HG03045 (cell line): ENCODE measurements at regions not wholly inside any gene's neighbourhood (a gene's known extent, or its start where the extent isn't known, plus 50 kb on each side); places are given as distances from the start of the nearest gene placed in this dataset.
"Not testable (repeated sequence)": the region's sequence is repeated elsewhere in the genome, so short reads cannot be mapped to it uniquely, and the experiment has no call there.

Source experiments
- ATAC-seq: cut with Tn5 transposase; IDR thresholded peaks from one replicate; pipeline ENCODE4 v1.9.1; 2021; ENCODE audit warnings: mild to moderate bottlenecking, moderate library complexity; ENCODE audit not compliant: unreplicated experiment

- no peak for ATAC-seq
Measured at GRCh38 chr16:60200161-60200560, 1466.0 kb upstream of the GOT2 start.

GRCh38 chr16:60199150-60199549, 1465.0 kb upstream of the GOT2 start:
- no peak for ATAC-seq

- no peak for ATAC-seq
Measured at GRCh38 chr16:60181536-60181935, 1447.4 kb upstream of the GOT2 start.

DNA sequence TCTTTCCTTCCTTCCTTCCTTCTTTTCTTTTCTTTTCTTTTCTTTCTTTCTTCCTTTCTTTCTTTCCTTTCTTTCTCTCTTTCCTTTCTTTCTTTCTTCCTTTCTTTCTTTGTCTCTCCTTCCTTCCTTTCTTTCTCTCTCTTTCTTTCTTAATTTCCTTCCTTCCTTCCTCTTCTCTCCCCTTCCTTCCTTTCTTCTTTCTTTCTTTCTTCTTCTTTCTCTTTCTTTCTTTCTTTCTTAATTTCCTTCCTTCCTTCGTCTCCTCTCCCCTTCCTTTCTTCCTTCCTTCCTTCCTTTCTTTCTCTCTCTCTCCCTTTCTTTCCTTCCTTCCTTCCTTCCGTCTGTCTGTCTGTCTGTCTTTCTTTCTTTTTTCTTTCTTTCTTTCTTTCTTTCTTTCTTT, 1446.5 kb upstream of the GOT2 start:
- no peak for ATAC-seq

DNA sequence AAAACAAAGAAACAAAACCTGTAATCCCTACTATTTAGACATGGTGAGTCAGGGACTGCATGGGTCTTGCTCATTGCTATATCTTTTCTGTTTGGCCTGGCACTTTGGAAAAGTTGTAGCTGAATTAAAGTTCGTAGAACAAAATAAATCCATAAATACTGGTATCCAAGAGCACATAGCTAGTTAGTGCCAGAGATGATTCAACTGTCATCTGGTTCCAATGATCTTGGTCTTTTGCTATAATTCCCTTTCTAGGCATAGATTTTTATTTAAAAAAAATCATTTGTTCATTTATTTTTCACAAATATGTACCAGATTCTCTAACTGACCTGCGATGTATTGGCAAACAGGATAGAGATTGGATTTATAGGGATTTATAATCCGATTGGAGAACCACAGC, 1436.1 kb upstream of the GOT2 start:
- no peak for ATAC-seq

DNA sequence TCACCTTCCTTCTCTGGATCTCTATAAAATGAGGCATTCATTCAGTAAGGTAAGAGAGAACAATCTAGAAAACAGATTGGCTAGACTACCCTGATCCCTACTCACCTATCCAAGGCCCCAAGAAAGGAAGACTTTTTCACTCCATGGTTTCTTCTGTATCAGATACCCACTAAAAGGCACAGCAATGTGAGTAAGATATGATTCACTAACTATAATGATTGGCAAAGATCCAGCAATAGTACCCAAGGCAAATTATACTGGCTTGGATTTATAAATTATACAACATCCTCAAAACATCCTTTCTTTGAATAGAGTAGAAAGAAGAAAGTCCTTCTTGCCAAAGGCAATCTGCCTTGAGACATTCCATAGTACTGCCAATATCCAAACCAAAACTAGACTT, 1432.0 kb upstream of the GOT2 start:
- no peak for ATAC-seq

- no peak for ATAC-seq
Measured at GRCh38 chr16:60151987-60152386, 1417.9 kb upstream of the GOT2 start.

DNA sequence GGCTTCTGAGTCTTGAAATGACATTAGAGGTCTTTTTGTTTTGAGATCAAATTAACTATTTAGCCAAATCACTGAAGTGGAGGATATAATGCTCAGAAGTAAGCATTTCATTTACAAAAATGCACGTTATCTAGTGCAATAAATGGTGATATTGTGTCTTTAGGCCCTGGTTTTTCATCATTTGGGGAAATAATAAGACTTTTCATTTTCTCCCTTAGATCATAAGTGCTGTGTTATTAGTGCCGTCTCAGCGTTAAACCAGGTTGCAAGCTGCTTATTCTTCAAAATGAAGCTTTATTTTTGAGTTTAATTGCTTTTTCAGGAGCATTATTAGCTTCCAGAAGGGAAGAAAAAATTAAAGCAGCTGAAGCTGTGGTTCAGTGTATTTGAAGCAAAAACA, 1416.8 kb upstream of the GOT2 start:
- no peak for ATAC-seq

DNA sequence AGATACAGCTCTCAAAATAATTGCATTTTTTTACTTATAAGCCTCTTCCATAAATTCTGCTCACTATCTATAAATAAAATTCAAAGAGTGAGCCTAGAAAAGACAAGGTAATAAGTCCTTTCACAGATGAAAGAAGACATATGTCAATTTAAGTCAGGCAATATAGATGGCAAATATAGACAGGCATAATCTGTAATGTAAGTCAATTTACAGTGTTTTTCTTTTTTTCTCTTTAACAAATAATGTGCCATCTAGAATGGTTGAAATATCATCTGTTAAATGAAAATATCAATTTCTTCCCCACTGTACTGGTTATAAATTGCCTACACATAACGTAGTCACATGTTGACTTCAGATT, 1409.2 kb upstream of the GOT2 start:
- no peak for ATAC-seq

GRCh38 chr16:60142619-60143347, 1408.7 kb upstream of the GOT2 start:
- ATAC-seq: no peak

- ATAC-seq: no peak
Measured at GRCh38 chr16:60137891-60138290, 1403.8 kb upstream of the GOT2 start.

DNA sequence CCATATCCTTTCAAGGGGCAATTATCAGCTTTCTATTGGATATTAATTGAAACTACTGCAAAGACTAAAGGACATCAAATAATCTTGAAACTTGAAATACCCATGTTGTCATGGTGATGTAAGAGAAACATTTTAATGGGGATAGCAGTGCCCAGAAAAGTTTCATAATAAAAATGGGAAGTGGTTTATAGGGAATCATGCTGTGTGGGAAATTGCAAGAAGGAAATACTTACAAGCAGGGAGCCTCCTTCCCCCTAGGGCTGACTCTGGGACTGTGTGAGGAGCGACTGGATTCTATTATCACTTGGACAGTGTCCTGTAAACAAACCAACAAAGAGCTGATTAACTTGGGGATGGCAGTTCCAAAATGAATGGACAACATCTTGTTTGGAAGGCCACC, 1393.1 kb upstream of the GOT2 start:
- no peak for ATAC-seq

DNA sequence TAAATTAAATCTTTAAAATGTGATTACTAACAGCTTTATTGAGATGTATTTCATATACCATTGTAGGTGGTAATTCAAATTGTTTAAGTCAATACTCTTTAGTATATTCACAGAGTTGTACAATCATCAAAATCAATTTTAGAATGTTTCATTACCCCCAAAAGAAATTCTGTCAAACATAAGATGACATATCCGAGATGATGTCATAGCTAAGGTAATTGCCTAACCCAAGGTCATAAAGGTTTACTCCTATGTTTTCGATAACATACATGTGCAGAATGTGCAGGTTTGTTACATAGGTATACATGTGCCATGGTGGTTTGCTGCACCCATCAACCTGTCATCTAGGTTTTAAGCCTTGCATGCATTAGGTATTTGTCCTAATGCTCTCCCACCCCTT, 1392.0 kb upstream of the GOT2 start:
- not testable (repeated sequence) for ATAC-seq

- ATAC-seq: no peak
Measured at GRCh38 chr16:60123392-60124023, 1389.4 kb upstream of the GOT2 start.

GRCh38 chr16:60120586-60120985, 1386.5 kb upstream of the GOT2 start:
- no peak for ATAC-seq

GRCh38 chr16:60110531-60110930, 1376.4 kb upstream of the GOT2 start:
- no peak for ATAC-seq

DNA sequence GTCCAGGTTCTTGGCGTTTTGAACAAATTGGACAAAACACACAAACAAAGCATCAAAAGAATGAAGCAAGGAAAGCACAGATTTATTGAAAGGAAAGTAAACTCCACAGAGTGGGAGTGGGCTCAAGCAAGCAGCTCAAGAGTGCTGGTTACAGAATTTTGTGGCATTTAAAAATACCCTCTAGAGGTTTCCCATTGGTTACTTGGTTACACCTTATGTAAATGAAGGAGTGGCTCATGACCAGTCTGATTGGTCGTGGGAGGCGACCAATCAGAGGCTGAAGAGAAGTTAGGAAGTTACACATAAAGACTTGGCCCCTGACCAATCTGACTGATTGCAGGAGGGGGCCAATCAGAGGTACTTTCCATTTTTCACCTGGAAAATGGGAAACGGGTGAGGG, 1373.8 kb upstream of the GOT2 start:
- no peak for ATAC-seq

DNA sequence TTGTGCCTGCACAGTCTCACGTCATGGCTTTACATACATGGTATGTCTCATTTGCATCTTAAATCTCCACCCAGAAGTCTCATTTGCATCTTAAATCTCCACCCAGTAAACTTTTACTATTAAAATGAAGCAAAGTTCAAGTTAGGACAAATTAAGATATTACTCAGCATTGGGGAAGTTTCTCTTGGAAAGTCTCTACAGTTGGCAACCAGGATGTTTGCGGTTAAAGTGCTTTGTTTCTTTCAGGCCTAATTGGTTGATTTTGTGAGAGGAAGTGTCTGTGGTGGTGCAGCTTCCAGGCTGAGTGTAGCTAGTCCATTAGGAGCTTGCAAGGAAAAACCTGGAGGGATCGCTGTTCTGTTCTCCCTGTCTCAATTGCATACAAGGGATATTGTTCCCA, 1373.3 kb upstream of the GOT2 start:
- ATAC-seq: no peak

DNA sequence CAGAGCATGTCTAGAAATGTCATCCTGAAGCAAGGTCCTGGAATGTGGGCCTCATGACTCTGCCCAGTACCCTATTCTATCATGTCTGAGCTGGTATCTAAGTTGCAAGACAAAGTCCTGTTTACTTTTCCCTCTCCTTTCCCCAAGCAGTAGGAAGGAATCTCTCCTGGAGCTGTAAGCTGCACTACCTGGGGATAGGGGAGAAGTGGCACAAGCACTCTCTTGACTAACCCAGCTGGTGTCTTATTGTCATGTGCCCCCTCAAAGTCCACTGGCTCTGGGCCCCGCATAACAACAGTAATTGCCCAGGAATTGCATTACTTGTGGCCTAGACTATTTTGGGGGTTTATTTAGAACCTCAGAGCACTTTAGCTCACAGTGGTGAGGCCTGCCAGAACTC, 1366.3 kb upstream of the GOT2 start:
- no peak for ATAC-seq

GRCh38 chr16:60091529-60091928, 1357.4 kb upstream of the GOT2 start:
- ATAC-seq: no peak

- ATAC-seq: no peak
Measured at GRCh38 chr16:60091071-60091470, 1357.0 kb upstream of the GOT2 start.

GRCh38 chr16:60087530-60087929, 1353.4 kb upstream of the GOT2 start:
- ATAC-seq: no peak

DNA sequence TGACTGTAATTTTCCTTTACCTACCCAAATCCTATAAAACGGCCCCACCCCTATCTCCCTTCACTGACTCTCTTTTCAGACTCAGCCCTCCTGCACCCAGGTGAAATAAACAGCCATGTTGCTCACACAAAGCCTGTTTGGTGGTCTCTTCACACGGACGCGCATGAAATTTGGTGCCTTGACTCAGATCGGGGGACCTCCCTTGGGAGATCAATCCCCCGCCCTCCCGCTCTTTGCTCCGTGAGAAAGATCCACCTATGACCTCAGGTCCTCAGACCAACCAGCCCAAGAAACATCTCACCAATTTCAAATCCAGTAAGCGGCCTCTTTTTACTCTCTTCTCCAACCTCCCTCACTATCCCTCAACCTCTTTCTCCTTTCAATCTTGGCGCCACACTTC, 1344.7 kb upstream of the GOT2 start:
- ATAC-seq: not testable (repeated sequence)
